IPS-NIHi7 (cell line): ENCODE measurements at regions not wholly inside any gene's neighbourhood (a gene's known extent, or its start where the extent isn't known, plus 50 kb on each side); places are given as distances from the start of the nearest gene placed in this dataset.

ENCODE experiments used
- DNase-seq: peaks from one replicate; pipeline ENCODE4 v3.0.0; 2012; ENCODE audit warnings: mixed read lengths; ENCODE audit errors: extremely low spot score

- DNase-seq = no peak
Measured at GRCh38 chr6:41428996-41429421, 93.6 kb downstream of the NCR2 start.

GRCh38 chr6:41429506-41430504 lies 94.4 kb downstream of the NCR2 start:
- no peak for DNase-seq

- DNase-seq = no peak
Measured at GRCh38 chr6:41430875-41431274, 95.5 kb downstream of the NCR2 start.

DNA sequence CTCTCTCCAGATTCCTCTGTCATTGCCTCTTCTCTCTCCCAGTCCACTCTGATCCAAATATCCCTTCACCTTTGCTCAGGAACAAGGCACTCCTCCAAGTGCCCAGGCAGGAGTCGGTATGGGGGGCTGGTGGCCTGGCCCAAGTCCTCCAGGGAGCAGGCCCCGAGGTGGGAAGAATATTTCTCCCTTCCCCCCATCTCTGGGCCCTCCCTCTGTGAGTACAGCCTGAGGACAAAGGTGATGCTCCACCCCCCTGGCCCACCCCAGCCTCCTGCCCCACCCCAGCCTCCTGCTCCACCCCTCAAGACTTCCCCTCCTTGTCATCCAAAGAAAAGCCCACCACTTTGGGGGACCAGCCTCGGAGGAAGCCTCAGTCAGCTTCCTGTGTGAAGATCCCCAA lies 96.9 kb downstream of the NCR2 start:
- DNase-seq = no peak

DNA sequence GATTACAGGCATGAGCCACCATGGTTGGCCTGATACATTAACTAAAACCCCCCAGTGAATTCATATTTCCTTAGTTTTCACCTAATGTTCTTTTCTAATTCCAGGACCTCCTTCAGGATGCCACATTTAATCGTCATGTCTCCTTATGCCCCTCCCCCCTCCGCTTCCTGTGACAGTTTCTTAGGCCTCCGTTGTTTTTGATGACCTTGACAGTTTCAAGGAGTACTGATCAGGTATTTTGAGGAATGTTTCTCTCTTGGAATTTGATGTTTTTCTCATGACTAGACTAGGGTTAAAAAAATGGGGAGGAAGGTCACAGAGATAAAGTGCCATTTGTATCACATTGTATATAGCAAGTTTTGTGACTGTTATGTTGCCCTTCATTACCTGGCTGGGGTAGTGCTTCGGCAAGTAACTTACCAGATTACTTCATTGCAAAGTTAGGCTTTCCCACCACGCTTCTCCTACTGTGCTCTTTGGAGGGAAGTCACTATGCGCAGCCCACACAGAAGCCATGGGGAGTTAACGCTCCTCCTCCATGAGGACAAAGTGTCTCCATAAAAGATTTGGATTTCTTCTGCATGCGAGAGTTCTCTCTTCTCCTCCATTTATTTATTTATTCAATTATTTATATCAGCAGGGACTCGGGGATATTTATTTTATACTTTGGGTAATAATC lies 99.5 kb downstream of the NCR2 start:
- DNase-seq = no peak

DNA sequence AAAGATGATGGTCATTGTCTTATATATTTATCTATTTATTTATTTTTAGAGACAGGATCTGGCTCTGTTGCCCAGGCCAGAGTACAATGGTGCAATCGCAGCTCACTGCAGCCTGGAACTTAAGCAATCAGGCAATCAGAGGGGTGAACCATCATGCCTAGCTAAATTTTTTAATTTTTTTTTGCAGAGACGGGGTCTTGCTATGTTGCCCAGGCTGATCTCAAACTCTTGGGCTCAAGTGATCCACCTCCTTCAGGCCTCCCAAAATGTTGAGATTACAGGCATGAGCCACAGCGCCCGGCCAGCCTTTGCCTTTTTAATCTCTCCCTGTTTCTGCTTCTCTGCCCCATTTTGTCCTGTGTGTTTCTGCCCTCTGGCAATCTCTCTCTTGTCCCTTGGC lies 102.2 kb downstream of the NCR2 start:
- no peak for DNase-seq

DNA sequence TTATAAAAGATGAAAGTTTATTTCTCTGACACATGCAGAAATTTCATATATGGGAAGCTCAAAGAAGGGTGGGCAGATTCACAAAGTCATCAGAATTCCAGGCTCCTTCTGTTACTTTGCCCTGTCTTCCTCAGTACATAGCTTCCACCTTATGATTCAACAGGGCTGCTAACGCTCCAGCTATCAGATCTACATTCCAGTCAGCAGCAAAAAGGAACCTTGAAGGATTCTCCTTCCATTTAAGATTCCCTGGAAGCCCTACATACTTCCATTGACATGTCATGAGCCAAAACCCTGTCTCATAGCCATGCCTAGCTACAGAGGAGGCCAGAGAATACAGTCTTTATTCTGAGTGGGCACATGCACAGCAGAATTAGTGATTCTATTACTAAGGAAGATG lies 103.3 kb downstream of the NCR2 start:
- DNase-seq = no peak

- no peak for DNase-seq
Measured at GRCh38 chr6:41439524-41440418, 104.4 kb downstream of the NCR2 start.

DNA sequence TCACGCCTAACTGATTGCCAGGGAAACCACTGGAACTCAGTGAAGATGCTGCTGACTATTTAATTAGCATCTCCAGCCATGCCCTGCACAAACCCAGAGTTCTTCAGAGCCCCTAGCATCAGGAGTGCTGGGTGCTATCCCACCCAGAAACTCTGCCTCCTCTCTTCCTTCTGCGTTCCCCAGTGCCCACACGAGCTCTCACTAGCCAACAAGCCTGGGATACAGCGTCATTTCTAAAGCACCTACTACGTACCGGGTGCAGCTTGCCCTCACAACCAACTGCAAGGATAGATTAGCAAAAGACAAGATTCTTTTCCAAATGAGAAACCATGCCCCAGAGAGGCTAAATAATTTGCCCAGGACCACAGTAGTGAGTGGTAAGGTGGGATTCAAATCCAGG lies 105.2 kb upstream of the FOXP4 start:
- no peak for DNase-seq

DNA sequence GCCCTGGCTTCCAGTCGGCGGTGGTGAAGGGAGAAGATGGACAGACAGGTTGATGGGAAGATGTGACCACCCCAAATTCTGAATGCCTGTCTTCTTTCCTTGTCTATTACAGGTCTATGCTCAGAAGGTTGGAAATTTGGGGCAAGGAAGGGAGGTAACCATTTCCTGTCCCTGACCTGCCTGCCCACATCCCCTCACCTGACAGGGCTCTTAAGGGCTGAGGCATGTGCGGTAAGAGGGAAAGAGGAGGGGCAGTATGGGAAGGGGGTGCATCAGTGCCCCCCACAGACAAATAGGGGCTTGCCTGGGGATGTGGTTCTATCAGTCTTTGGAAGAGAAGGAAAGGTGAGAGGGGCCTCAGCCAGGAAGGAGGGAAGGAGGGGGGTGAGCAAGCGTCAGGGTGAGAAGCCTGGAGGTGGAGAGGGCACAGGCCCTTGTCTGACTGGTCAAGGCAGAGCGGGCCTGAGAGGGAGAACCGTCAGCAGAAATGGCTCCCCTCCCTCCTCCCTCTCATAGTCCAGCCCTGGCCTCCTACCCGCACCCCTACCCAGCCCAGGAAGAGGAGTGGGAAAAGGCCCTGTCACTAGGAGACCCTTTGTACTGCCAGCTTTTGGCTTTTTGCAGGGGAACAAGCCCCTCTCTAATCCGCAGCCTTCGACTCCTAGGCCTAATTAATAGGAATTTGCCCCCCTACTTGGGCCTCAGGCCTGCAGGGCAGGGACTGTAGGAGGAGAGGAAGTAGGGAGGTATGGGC lies 104.4 kb upstream of the FOXP4 start:
- no peak for DNase-seq

DNA sequence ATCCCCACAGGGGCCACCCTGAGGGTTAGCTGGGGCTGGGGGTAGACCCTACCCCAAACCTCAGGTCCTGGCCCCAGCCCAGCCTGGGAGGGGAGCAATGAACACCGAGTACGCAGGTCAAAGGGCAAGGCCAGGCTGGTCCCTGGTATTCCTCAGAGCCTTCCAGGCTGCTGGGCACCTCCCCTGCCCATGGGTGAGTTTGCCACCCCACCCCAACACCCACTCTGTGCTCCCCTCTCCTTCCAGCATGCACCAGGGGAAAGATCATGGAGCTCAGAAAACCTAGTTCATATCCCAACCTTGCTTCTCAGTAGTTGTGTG lies 103.9 kb upstream of the FOXP4 start:
- no peak for DNase-seq

- peak; percentile 85 for DNase-seq
Measured at GRCh38 chr6:41442800-41443501, 103.2 kb upstream of the FOXP4 start.

- DNase-seq = no peak
Measured at GRCh38 chr6:41443616-41444525, 102.3 kb upstream of the FOXP4 start.

DNA sequence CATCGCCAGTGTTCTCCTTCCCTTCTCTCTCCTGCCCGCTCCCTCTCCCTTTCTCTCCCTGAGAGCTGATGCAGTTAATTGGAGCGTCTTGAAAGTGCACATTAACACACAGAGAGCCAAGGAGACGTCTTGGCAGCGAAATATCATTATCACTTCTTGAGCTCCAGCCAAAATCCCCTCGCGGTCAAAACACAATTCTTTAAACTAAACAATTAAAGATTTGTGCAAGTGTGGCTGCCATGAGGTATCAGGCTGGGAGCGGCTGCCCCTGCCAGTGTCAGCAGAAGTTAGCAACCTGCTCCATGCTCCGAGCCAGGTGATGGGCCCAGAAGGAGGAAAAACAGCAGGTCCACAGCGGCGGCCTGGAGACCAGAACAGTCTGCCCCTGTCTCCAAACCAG lies 100.9 kb upstream of the FOXP4 start:
- no peak for DNase-seq

- no peak for DNase-seq
Measured at GRCh38 chr6:41446132-41446531, 100.0 kb upstream of the FOXP4 start.

DNA sequence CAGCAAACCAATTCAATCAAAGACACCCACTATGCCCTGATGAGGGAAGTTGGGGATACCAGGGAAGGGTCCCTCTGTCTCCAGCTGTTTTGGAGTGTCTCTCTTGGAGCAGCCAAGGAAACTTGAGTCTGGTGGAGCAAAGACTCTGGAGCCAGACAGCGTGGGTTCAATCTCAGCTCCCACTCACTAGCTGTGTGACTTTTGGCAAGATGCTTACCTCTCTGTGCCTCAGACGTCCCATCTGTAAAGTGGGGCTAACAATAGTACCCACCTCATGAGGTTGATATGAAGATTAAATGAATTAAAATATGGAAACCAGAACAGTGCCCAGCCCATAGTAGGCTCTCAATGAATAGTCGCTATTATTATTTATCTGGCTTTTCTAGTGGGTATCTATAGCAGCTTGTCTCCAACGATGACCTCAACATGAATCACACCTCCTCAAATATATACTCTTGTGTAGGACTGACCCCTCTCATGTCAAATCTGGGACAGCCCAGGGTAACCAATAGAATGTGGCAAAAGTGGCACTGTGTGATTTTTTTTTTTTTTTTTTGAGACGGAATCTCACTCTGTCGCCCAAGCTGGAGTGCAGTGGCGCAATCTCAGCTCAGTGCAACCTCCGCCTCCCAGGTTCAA lies 99.2 kb upstream of the FOXP4 start:
- no peak for DNase-seq

DNA sequence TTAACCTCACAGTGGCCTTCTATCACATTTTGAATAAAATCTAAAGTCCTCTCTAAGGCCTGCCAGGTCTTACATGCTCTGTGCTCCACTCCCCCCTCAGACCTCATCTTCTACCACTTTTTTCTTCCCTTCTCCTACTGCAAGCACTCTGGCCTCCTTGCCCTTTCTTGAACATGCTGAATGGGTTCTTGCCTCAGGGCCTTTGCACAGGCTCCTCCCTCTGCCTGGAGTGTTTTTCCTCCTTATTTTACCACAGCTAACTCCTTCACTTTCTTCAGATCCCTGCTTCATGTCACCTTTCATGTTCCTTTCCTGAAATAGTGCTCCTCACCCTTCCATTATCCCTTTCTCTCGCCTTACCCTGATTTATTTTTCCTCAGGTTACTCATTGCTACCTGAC lies 97.9 kb upstream of the FOXP4 start:
- no peak for DNase-seq

DNA sequence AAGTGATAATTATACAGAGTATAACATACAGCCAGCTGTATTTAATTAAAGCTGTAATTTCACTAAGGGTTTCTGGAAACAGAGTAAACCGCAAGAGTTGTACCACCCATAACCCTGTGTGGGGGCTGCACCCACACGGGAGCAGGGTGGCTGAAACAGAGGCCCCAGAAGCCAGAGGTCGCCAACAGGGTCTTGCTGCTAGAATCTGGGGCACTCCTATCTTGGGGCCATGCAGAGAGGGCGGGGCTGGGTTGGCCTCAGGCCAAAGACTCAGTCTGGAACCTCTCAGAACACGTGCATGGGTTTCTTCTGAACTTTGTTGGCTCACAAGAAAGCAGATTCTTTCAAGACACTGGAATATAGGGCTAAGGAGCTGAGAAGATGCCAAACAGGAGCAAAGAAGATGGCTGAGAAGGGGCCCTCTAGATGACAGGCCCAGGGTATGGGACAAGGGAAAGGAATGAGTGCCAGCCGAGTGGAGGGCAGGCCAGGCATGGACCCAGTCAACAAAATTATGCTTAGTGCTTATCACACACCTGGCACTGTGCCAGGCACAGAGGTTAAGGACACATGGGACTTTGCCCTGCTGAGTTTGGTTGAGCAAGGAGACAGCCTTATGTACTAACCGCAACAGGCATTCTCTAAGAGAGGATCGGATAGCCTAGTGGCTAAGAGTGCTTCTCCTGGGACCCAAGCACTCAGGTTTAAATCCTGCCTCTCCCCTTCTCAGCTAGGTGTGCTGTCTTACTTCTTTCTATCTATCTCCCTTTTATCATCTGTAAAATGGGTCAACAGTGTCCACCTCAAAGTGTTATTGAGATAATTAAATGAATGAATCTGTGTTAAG lies 96.6 kb upstream of the FOXP4 start:
- no peak for DNase-seq
